HG03103 (cell line): ENCODE measurements at regions not wholly inside any gene's neighbourhood (a gene's known extent, or its start where the extent isn't known, plus 50 kb on each side); places are given as distances from the start of the nearest gene placed in this dataset.

Experiments used
- ATAC-seq: cut with Tn5 transposase; IDR thresholded peaks from one replicate; pipeline ENCODE4 v1.9.1; 2021; ENCODE audit warnings: low read depth; ENCODE audit not compliant: unreplicated experiment

DNA sequence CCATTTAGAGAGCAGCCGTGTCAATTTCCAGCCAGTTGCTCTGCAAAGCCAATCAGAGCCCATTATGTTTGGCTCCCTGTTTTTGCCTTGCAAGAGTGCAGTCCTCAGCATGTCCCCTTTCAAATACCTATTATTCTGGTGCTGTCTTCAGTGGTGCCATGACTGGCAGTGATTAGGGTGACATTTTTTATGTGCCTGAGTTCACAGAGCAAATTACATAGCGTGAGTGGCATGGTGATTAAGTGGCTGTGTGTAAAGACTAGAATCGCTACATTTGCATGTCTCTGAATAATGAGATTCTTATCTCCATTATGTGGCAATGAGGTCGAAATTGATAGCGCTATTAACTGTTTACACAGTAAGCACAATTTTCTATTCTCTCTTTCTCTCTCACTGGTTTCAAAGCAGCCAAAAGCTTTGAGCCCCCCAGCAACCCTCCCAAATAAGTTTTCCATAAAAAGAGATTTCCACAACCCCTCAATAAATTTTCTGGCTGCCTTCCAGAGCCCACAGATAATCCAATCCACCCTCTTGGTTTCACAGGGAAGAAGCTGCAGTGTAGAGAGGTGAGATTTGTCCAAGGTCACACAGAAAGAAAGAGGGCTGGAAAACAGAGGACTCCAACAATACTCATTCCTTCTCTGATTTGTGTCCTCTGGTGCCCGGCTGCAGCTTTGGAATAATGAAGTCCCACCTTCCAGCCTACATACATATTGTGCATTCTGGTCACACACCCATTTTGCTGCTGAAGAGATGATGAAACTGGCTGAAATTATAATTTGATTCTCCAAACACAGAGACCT lies 58.8 kb upstream of the NUDT4 start:
- no peak for ATAC-seq

DNA sequence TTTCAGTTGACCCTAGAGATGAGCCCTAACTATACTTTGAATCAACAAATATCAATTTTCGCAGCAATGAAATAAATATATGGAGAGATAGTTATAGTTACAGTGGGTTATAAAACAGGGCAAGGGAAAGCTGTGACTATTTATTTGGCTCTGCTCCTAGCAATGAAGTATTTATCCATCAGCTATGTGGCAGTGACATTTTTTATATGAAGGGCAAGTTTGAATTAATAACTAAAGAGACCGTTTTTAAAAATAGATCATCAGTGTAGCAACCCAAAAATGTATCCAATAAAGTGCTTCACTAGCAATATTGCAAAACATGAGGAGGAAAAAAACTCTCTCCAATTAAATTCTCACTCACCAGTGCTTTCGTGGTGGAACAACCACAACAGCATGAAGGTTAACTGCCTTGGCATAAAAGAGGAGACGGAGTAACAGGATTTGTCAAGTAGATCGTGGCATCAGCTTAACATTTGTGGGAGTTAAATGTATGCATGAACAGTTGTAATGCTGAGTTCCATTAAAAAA lies 58.1 kb upstream of the NUDT4 start:
- ATAC-seq, result no peak

DNA sequence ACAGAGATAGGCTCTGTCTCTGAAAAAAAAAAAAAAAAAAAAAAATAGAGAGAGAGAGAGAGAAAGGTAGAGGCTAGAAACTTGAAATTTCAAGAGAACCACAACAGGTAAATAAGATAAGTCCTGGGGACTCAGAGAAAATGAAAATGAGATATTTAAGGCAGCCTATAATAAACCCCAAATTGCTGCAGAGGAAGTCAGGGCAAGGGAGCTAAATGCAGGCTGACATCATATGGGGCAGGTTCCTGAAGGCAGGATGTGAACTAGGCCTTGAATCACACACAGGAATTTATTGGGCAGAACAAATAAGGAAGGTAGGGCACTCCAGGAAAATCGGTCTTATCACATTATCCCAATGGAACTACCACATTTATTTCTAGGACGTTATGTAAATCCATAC lies 54.9 kb upstream of the NUDT4 start:
- no peak for ATAC-seq

DNA sequence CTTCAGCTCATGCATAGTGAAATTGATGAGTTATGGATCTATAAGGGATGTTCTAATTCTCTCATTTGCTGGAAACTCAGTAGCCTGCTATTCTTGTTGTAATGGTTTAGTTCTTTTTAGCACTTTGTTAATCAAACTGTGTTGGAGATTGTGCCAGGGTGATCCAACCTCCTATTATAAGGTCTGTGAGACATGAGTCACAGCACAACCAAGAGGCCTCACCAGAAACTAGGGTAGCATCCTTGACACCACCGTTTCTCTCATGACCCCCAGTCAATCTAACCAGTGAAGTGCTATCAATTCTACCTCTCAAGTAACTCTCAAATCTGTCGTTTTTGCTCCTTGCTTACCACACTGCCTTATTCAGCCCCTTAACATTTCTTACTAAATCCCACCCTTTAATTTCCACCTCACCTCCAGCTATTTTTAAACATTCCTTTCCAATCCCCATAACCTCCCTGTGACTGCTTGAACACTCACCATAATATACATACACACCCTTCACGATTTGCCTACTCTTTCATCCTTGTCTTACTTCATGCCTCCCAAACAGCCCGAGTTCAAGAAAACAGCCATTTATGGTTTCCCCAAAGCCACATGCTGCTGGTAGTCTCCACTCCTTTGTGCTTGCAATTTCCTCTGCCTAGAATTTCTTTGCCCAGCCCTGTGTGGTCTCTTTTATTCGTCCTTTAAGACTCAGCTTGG lies 53.9 kb upstream of the NUDT4 start:
- ATAC-seq, result no peak

DNA sequence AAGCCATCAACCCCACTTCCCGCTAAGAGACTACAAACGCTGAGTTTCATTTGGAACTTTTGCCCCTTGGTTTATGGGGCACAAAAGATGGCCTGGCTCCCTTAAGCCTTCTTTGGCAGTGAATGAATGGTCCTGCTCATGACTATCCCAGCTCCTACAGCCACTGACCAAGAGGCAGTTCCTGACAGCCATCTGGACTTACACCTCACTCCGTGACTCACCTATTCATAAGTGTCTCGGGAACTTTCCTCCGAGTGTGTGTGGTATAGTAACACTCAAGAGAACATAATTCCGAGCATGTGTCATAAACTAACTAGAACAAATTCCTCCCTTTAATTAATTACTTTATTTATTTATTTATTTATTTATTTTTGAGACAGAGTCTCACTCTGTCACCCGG lies 51.9 kb upstream of the NUDT4 start:
- no peak for ATAC-seq
